ENCODE measurements at regions not wholly inside any gene's neighbourhood (a gene's known extent, or its start where the extent isn't known, plus 50 kb on each side); places are given as distances from the start of the nearest gene placed in this dataset.

DNA sequence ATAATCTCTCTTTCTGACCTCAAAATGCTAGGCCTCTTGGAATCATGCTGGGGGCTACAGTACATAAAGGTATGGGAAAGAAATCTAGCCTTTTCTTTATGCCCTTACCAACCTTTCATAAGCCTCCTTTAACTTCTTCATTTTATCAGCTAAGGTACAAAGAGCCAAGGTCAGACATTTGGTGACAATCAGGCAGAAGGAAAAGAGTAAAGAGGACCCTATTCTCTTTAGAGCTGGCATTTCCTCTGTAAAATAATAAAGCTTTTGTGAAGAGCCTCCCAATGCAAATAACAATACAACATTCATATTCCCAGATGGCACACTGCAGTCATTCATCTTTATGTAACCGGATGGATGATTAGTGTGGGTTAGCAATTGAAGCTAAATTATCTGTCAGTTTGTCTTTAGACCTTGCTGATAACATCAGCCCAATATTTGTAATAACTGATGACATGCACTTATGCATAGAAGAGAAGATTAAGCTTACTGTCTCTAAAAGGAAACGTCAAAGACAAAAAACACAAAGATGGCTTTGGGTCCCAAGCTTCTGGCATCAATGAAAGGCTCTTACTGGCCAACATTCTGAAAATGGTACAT lies 163.1 kb downstream of the IBTK start:
- no peak for ATAC-seq (ENCODE audit: low read depth)
- Mint-ChIP-seq H3K36me3 (no peaks in the 10 kb centered on the region), H3K4me1 (no peaks in the 10 kb centered on the region), H3K27ac (no peak overlapping the region), H3K4me3 (no peak overlapping the region), H3K9me3 (peaks cover 1% of the 10 kb centered on the region), H3K27me3 (no peaks in the 10 kb centered on the region)
- DNase-seq (ENCODE audit: low spot score in 2 of 2), result no peak

DNA sequence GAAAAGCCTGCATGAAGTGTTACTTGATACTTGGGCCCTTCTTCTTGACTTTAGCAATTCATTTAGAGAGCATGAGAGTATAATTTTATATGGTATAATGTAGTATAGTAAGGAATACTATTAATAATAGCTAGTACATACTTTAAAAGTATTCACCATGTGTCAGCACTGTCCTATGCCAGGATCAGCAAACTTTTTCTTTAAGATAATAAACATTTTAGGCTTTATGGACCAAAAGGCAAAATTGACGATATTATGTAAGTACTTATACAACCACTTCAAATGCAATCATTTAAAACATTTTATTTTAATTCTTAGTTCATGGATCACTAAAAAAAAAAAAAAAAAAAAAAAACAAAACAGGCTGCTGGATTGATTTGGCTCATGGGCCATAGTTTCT lies 163.9 kb downstream of the IBTK start:
- Mint-ChIP-seq H3K4me3 (no peak overlapping the region), H3K27me3 (no peaks in the 10 kb centered on the region), H3K27ac (no peak overlapping the region)

DNA sequence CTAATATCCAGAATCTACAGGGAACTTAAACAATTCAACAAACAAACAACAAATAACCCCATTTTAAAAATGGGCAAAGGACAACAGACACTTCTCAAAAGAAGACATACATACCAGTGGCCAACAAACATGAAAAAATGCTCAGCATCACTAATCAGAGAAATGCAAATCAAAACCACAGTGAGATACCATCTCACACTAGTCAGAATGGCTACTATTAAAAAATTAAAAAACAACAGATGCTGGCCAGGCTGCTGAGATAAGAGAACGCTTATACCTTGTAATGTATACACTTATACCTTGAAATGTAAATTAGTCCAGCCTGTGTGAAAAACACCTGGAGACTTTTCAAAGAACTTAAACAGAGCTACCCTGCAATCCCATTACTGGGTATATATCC lies 166.8 kb downstream of the IBTK start:
- Mint-ChIP-seq H3K27me3 (peaks cover 2% of the 10 kb centered on the region), H3K9me3 (no peaks in the 10 kb centered on the region), H3K36me3 (no peaks in the 10 kb centered on the region), H3K4me1 (no peaks in the 10 kb centered on the region), H3K27ac (no peak overlapping the region), H3K4me3 (no peak overlapping the region)
- ATAC-seq (ENCODE audit: low read depth) (no peak), DNase-seq (ENCODE audit: low spot score in 2 of 2) (no peak)

More for the DNA sequence above, 163.9 kb downstream of the IBTK start:
- Mint-ChIP-seq H3K36me3 (no peaks in the 10 kb centered on the region), H3K4me1 (no peaks in the 10 kb centered on the region), H3K9me3 (peaks cover 1% of the 10 kb centered on the region)
- DNase-seq (ENCODE audit: low spot score in 2 of 2) (no peak), ATAC-seq (ENCODE audit: low read depth) (no peak)

DNA sequence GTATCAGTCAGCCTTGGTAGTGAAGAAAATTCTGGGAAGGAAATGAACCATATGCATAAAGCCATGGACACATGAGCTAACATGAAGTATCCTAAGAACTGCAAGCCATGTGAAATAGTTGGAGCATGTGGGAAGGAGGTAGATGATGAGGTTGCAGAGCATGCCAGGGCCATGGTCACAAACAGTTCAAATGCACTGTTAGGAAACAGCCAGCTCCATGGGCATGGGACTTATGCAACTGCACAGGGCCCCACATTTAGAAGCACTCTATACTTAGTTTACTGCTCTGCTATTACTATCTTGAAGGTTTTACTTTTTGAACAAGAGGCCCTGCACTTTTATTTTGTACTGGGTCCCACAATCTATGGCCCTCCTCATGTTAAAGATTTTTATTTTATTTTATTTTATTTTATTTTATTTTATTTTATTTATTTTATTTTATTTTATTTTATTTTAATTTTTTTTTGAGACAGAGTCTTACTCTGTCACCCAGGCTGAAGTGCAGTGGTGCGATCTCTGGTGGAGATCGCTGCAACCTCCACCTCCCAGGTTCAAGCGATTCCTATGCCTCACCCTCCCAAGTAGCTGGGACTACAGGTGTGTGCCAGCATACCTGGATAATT lies 169.1 kb downstream of the IBTK start:
- Mint-ChIP-seq H3K9me3 (no peaks in the 10 kb centered on the region), H3K27ac (no peak overlapping the region), H3K4me3 (no peak overlapping the region), H3K36me3 (no peaks in the 10 kb centered on the region), H3K27me3 (peaks cover 2% of the 10 kb centered on the region), H3K4me1 (no peaks in the 10 kb centered on the region)
- ATAC-seq (ENCODE audit: low read depth), result no peak
- DNase-seq (ENCODE audit: low spot score in 2 of 2), result no peak

DNA sequence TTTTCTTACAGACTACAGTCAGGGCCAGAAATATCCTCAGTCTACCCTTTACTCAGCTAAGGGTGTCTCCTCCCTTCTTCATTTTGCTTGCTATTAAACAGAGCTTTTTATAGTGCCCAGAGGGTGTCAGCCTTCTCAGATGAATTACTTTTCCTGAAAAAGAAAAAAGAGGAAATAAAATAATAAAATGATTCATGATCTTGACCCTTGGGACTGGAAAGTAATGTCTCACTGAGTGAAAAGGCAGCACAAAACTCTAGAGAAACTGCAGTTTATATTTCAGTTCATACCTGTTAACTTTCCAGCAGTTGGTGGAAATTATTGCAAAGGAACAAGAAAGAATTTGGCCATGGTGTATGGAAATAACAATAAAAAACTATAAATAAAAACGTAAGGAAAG lies 170.6 kb downstream of the IBTK start:
- no peaks in the 10 kb centered on the region for H3K36me3 Mint-ChIP-seq

DNA sequence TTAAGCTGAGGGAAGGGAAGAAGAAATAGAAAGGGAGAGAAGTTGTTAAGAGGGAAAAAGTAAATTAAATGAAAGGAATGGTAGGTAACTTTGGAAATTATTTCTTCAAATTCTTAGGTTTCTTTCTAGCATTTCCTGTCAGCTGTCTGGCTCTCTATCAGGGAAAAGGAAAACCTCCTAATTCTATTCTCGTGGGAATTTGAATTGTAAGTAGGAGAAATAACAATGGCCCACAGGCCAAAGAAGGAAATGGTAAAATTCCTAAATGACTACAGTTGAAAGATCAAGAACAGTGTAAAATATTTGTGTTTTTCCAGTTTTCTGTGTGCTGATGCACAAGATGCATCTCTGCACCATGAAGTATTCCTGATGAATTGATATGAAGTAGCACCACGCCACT lies 173.0 kb downstream of the IBTK start:
- Mint-ChIP-seq H3K27me3 (peaks cover 2% of the 10 kb centered on the region), H3K4me1 (no peaks in the 10 kb centered on the region), H3K4me3 (no peak overlapping the region), H3K36me3 (no peaks in the 10 kb centered on the region), H3K27ac (no peak overlapping the region), H3K9me3 (no peaks in the 10 kb centered on the region)
- no peak for DNase-seq (ENCODE audit: low spot score in 2 of 2)
- no peak for ATAC-seq (ENCODE audit: low read depth)

More for the DNA sequence above, 170.6 kb downstream of the IBTK start:
- Mint-ChIP-seq H3K4me1 (no peaks in the 10 kb centered on the region), H3K27me3 (peaks cover 2% of the 10 kb centered on the region), H3K27ac (no peak overlapping the region), H3K9me3 (no peaks in the 10 kb centered on the region), H3K4me3 (no peak overlapping the region)
- DNase-seq (ENCODE audit: low spot score in 2 of 2) (no peak), ATAC-seq (ENCODE audit: low read depth) (no peak)

DNA sequence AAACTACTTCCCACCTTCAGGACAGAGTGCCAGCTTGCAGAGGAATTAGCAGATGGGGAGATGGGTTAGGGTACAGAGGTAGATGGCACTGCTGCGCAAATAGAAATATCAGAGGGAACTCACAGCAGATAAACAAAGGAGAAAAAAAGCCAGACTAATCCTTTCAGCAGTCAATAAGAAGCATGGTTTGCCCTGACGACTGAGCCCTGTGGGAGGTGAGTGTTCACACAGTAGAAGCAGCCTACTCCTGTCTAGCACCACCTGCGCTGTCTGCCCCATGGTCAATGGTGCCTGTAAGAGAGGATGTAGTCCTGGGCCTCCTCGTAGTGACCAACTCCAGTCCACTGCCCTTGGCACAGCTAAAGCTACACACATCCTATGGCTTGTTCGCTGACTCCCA lies 174.1 kb downstream of the IBTK start:
- H3K4me3 Mint-ChIP-seq, result no peak overlapping the region

DNA sequence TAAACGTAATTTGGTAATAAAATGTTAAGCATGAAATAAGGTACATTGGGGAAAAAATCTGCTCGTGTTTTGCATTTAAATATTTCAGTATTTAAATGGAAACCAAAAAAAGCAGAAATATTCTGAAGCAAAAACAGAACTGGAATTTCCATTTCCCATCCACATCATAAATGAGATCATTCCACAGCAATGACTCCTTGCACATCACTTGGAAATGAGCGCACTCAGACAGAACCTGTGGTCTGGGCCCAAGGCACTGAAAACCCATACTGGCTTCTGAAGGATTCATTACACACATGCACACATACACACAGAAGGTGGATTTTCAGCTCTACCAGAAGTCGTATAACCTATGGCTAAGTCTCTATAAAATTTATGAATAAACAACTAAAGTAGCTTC lies 174.8 kb downstream of the IBTK start:
- H3K9me3 Mint-ChIP-seq, result no peaks in the 10 kb centered on the region
- no peaks in the 10 kb centered on the region for H3K36me3 Mint-ChIP-seq
- H3K4me1 Mint-ChIP-seq, result no peaks in the 10 kb centered on the region
- no peak overlapping the region for H3K27ac Mint-ChIP-seq
- ATAC-seq (ENCODE audit: low read depth) (no peak), DNase-seq (ENCODE audit: low spot score in 2 of 2) (no peak)
- H3K27me3 Mint-ChIP-seq, result no peaks in the 10 kb centered on the region
- no peak overlapping the region for H3K4me3 Mint-ChIP-seq

More for the DNA sequence above, 174.1 kb downstream of the IBTK start:
- H3K4me1 Mint-ChIP-seq, result no peaks in the 10 kb centered on the region
- no peaks in the 10 kb centered on the region for H3K9me3 Mint-ChIP-seq
- no peaks in the 10 kb centered on the region for H3K36me3 Mint-ChIP-seq
- no peak overlapping the region for H3K27ac Mint-ChIP-seq
- DNase-seq (ENCODE audit: low spot score in 2 of 2), result no peak
- H3K27me3 Mint-ChIP-seq, result peaks cover 2% of the 10 kb centered on the region
- no peak for ATAC-seq (ENCODE audit: low read depth)

DNA sequence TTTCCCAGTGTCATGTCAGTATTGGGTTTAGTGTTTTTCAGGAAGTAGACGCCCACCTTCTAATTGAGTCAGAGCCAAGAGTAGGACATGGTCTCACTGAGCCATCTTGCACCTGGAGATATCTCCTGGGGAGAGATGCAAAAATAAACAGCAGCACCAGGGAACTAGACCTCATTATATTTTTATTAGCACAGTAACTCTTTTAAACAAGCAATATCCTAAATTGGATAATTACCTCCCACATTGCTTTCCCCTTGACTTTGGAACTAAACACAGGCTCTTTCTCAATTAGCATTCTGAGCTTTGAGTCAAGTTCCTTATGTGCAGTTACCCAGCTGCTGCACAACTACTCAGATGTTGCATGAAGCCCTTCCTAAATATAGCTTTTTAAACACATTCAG lies 175.4 kb downstream of the IBTK start:
- Mint-ChIP-seq H3K27ac (no peak overlapping the region), H3K9me3 (no peaks in the 10 kb centered on the region), H3K27me3 (no peaks in the 10 kb centered on the region), H3K4me3 (no peak overlapping the region), H3K4me1 (no peaks in the 10 kb centered on the region), H3K36me3 (no peaks in the 10 kb centered on the region)
- no peak for ATAC-seq (ENCODE audit: low read depth)
- DNase-seq (ENCODE audit: low spot score in 2 of 2), result no peak

DNA sequence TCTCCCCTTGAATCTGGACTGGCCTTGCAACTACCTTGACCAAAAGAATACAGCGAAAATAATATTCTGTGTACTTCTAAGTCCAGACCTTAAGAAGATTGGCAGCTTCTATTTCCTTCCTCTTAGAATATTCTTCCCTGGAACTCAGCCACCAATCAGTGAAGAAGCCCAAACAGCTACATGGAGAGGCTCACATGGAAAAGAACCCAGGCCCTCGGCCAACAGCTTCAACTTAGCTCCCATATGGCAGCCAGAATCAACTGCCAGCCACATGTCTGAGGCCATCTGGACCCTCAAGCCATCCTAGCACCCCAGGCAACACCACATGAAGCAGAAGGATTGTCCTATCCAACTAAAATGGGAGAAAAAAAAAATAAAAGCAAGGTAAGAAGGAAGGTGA lies 178.8 kb downstream of the IBTK start:
- Mint-ChIP-seq H3K4me1 (no peaks in the 10 kb centered on the region), H3K27me3 (no peaks in the 10 kb centered on the region), H3K9me3 (no peaks in the 10 kb centered on the region), H3K4me3 (no peak overlapping the region), H3K27ac (no peak overlapping the region), H3K36me3 (no peaks in the 10 kb centered on the region)
- ATAC-seq (ENCODE audit: low read depth) (no peak), DNase-seq (ENCODE audit: low spot score in 2 of 2) (no peak)

DNA sequence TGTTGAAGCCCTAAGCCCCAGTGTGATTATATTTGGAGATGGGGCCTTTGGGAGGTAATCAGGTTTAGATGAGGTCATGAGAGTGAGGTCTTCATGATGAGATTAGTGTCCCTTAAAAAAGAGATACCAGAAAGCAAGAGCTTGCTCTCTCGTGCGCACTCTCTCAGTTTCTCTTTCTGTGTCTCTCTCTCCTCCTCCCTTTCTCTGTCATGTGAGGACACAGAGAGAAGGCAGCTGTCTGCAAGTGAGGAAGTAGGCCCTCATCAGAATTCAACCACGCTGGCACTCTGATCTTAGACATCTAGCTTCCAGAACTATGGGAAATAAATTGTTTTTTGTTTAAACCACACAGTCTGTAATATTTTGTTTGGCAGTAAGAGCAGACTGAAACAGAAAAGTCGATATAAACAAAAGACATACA lies 180.5 kb downstream of the IBTK start:
- Mint-ChIP-seq H3K27me3 (no peaks in the 10 kb centered on the region), H3K36me3 (no peaks in the 10 kb centered on the region), H3K4me1 (no peaks in the 10 kb centered on the region), H3K9me3 (no peaks in the 10 kb centered on the region), H3K4me3 (no peak overlapping the region), H3K27ac (no peak overlapping the region)
- DNase-seq (ENCODE audit: low spot score in 2 of 2), result no peak
- no peak for ATAC-seq (ENCODE audit: low read depth)

DNA sequence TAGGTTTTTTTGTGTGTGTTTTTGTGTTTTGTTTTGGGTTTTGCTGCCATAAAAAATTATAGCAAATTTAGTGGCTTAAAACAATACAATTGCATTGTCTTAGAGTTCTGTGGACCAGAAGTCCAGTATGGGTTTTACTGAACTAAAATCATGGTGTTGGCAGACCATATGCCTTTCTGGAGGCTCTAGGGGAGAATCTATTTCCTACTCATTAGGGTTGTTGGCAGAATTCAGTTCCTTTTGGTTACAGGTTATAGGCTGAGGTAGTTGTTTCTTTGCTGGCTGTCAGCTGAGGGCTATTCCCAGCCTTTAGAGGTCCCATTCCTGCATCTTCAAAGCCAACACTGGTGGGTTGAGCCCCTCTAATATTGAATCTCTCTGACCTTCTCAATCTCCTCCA lies 181.3 kb downstream of the IBTK start:
- DNase-seq (ENCODE audit: low spot score in 2 of 2) (no peak), ATAC-seq (ENCODE audit: low read depth) (no peak)
- Mint-ChIP-seq H3K9me3 (no peaks in the 10 kb centered on the region), H3K27ac (no peak overlapping the region), H3K4me1 (no peaks in the 10 kb centered on the region), H3K4me3 (no peak overlapping the region), H3K36me3 (no peaks in the 10 kb centered on the region), H3K27me3 (no peaks in the 10 kb centered on the region)

DNA sequence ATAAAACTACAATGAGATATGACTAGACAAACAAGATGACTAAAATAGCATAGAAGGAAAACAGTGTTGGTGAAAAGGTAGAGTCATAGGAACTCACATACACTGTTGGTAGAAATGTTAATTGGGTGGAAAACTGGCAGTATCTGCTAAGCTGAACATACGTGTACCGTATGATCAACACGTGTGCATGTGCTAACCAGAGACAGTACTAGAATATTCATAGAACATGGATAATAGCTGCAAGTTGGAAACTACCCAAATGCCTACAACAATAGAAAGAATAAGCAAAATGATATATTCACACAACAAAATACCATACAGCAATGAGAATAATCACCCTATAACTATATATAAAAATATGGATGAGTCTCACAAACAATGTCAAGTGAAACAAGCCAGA lies 184.0 kb downstream of the IBTK start:
- H3K36me3 Mint-ChIP-seq, result no peaks in the 10 kb centered on the region
- DNase-seq (ENCODE audit: low spot score in 2 of 2) (no peak), ATAC-seq (ENCODE audit: low read depth) (no peak)
- H3K27me3 Mint-ChIP-seq, result peaks cover 1% of the 10 kb centered on the region
- H3K4me3 Mint-ChIP-seq, result no peak overlapping the region
- no peaks in the 10 kb centered on the region for H3K4me1 Mint-ChIP-seq
- H3K9me3 Mint-ChIP-seq, result no peaks in the 10 kb centered on the region
- no peak overlapping the region for H3K27ac Mint-ChIP-seq

DNA sequence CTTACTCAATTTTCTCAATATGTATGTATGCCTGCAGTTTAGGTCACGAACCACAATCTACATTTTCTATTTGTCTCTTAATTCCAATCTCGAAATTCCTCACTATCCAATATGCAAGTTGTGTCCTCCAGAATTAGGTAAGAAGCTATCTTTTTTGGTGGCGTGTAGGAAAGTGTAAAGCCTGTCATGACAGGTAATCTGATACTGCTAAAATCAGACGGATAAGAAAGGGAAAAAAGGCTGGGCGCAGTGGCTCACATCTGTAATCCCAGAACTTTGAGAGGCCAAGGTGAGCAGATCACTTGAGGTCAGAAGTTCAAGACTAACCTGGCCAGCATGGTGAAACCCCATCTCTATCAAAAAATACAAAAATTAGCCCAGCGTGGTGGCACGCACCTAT lies 185.3 kb downstream of the IBTK start:
- DNase-seq (ENCODE audit: low spot score in 2 of 2), result no peak
- no peak for ATAC-seq (ENCODE audit: low read depth)
- Mint-ChIP-seq H3K36me3 (no peaks in the 10 kb centered on the region), H3K9me3 (no peaks in the 10 kb centered on the region), H3K4me3 (no peak overlapping the region), H3K4me1 (no peaks in the 10 kb centered on the region), H3K27ac (no peak overlapping the region), H3K27me3 (peaks cover 1% of the 10 kb centered on the region)

DNA sequence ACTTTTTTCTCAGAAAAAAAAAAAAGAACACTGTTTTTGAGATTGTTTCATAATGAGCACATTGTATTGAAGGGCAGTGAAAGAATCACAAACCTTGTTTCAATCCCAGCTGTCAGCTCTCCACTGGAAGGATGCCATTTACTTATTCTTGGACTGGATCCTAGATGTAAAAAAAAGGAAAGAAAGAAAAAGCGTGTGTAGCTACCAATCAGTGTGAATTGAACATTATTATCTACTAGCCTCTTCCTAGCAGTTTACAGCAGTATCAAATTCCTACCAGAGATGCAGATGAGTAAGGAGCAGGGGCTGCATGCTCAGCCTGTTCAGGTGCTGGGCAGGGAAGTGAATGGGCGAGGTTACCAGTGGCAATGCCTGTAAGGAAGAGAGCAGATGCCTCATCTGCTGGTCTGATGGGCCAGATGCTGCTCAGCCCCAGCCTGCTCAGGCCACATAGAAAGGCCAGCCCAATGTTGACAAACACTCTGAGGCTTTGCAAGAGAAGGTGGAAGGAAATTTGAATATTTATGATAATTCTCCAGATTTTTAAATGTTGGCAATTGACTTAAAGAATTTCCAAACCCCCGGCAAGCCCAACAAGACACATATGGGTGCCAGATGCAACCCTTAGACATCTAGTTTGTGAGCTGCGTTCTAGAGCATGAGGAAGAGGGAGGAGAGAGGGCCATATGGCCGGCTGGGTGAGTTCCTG lies 189.5 kb downstream of the IBTK start:
- H3K27ac Mint-ChIP-seq, result no peak overlapping the region
- no peak for ATAC-seq (ENCODE audit: low read depth)
- no peak overlapping the region for H3K4me3 Mint-ChIP-seq
- H3K36me3 Mint-ChIP-seq, result no peaks in the 10 kb centered on the region
- DNase-seq (ENCODE audit: low spot score in 2 of 2), result no peak
- H3K27me3 Mint-ChIP-seq, result peaks cover 4% of the 10 kb centered on the region
- H3K4me1 Mint-ChIP-seq, result no peaks in the 10 kb centered on the region
- H3K9me3 Mint-ChIP-seq, result no peaks in the 10 kb centered on the region
